Sciatic nerve (tissue), 2 donors: ENCODE measurements at regions not wholly inside any gene's neighbourhood (a gene's known extent, or its start where the extent isn't known, plus 50 kb on each side); places are given as distances from the start of the nearest gene placed in this dataset.

ENCODE experiments used
- ATAC-seq: fragments of 200-7000 bp; cut with Tn5 transposase; one replicate; pipeline ENCODE4 v1.9.1; 2020; ENCODE audit warnings: mild to moderate bottlenecking, moderate library complexity
- DNase-seq: peaks from one replicate; pipeline ENCODE4 v3.0.0-alpha.2; 2020; ENCODE audit warnings: low spot score
- intact Hi-C: fragments of 100-400 bp; cut with DNase I; formaldehyde crosslinking; loops from one replicate; pipeline ENCODE4 v1.14.2; 2022
- donor health status: DM: no; HTN: no; CAD: no.
- donor health status: DM: no; HTN: no; CAD: no.

- intact Hi-C loops, result no loop called here
- ATAC-seq (no peak), DNase-seq (no peak)
Observed at GRCh38 chrX:71000139-71000538, 68.0 kb downstream of the SNX12 start.

GRCh38 chrX:70998411-70999027 is 67.6 kb upstream of the SLC7A3 start:
- peak; percentile 81 for ATAC-seq
- intact Hi-C loops, result no loop called here
- DNase-seq, result no peak

GRCh38 chrX:70995338-70995737 is 64.4 kb upstream of the SLC7A3 start:
- intact Hi-C loops, result no loop called here
- DNase-seq (no peak), ATAC-seq (no peak)

- ATAC-seq (no peak), DNase-seq (no peak)
- intact Hi-C loops, result no loop called here
Observed at GRCh38 chrX:70988425-70988824, 57.5 kb upstream of the SLC7A3 start.
